GM12878 (cell line): ENCODE measurements at regions not wholly inside any gene's neighbourhood (a gene's known extent, or its start where the extent isn't known, plus 50 kb on each side); places are given as distances from the start of the nearest gene placed in this dataset.

Experiments used
- ATAC-seq: fragments of 200-7000 bp; cut with Tn5 transposase; 3 replicates; pipeline ENCODE4 v1.9.1; 2020; ENCODE audit warnings: mild to moderate bottlenecking, moderate library complexity
- BruUV-seq: library from RNA; stranded (reverse); fragments of 400-500 nt; replicated peaks from 2 replicates; lab custom pipeline; 2021; lab: Mats Ljungman, UMichigan
- CTCF ChIA-PET: fragments of 300-600 bp; sonication (Branson Sonifier 250); formaldehyde crosslinking; extraction: SDS; loops from one replicate; lab custom pipeline; 2021; ENCODE audit warnings: inconsistent platforms; lab: Yijun Ruan, JAX
- POLR2A ChIA-PET: fragments of 350-600 bp; formaldehyde crosslinking; extraction: SDS; loops from one replicate; lab custom pipeline; 2021; ENCODE audit warnings: inconsistent platforms; lab: Charles Lee
- RAD21 ChIA-PET: fragments of 300-600 bp; sonication (Branson Sonifier 250); formaldehyde crosslinking; loops from one replicate; lab custom pipeline; 2023; ENCODE audit warnings: antibody characterized with exemption; ENCODE audit not compliant: unreplicated experiment; lab: Charles Lee
- SMC1A ChIA-PET: fragments of 300-600 bp; sonication (Branson Sonifier 250); formaldehyde crosslinking; loops from one replicate; lab custom pipeline; 2023; ENCODE audit not compliant: unreplicated experiment, uncharacterized antibody; lab: Charles Lee
- DNase-seq: peaks from one replicate; pipeline ENCODE4 v3.0.0-alpha.2; 2011; ENCODE audit warnings: low read depth, low spot score
- FAIRE-seq: peaks from 3 replicates; lab custom pipeline; 2011; peaks lifted over from hg19 to GRCh38; lab: Jason Lieb, UNC
- H2AFZ ChIP-seq: 2 replicates; pipeline ENCODE4 v1.6.0; 2011; ENCODE audit warnings: low read depth, low read length, control low read depth; ENCODE audit not compliant: control insufficient read depth
- H3K27ac ChIP-seq: 2 replicates; pipeline ENCODE4 v1.5.1; 2011; ENCODE audit warnings: control low read depth; ENCODE audit not compliant: control insufficient read depth, insufficient read depth
- H3K27me3 ChIP-seq, 2 experiments: replicated peaks in 1 of 2; 2 replicates each; pipeline versions ENCODE4 v1.6.0 to v1.6.1; 2011; ENCODE audit warnings: low read length in 1 of 2; ENCODE audit not compliant: control insufficient read depth in 2 of 2, insufficient read depth in 2 of 2
- H3K36me3 ChIP-seq, 2 experiments: 2 replicates each; pipeline ENCODE4 v1.5.1; 2011; ENCODE audit warnings: low read length in 1 of 2; ENCODE audit not compliant: control insufficient read depth in 2 of 2, insufficient read depth in 2 of 2
- H3K4me1 ChIP-seq: 2 replicates; pipeline ENCODE4 v1.6.1; 2011; ENCODE audit warnings: mild to moderate bottlenecking, low read length, moderate library complexity, mixed read lengths; ENCODE audit not compliant: control insufficient read depth, insufficient read depth
- H3K4me2 ChIP-seq: 2 replicates; pipeline ENCODE4 v1.6.0; 2011; ENCODE audit warnings: control low read depth; ENCODE audit not compliant: control insufficient read depth, insufficient read depth
- H3K4me3 ChIP-seq: fragments of 200-600 bp; sonication (generic); 2 replicates; pipeline ENCODE4 v1.5.1; 2016
- H3K79me2 ChIP-seq: 2 replicates; pipeline ENCODE4 v1.6.0; 2011; ENCODE audit warnings: low read length; ENCODE audit not compliant: control insufficient read depth, insufficient read depth
- H3K9ac ChIP-seq: 2 replicates; pipeline ENCODE4 v1.8.0; 2011; ENCODE audit warnings: low read length, control low read depth, mixed read lengths; ENCODE audit not compliant: control insufficient read depth, insufficient read depth
- H3K9me3 ChIP-seq: replicated peaks from 3 replicates; pipeline ENCODE4 v1.5.1; 2011; ENCODE audit warnings: mild to moderate bottlenecking, low read length; ENCODE audit not compliant: control insufficient read depth, insufficient read depth
- H4K20me1 ChIP-seq: 2 replicates; pipeline ENCODE4 v1.6.0; 2011; ENCODE audit not compliant: control insufficient read depth, insufficient read depth
- BACH1 ChIP-seq: fragments of 450-650 bp; IDR thresholded peaks from 2 replicates; pipeline ENCODE4 v1.6.1; 2017; ENCODE audit warnings: mild to moderate bottlenecking, borderline replicate concordance
- CREB1 ChIP-seq: IDR thresholded peaks from 2 replicates; pipeline ENCODE4 v1.6.1; 2012; ENCODE audit warnings: low read depth, mild to moderate bottlenecking, inconsistent platforms
- CREM ChIP-seq: IDR thresholded peaks from 2 replicates; pipeline ENCODE4 v1.6.1; 2014; ENCODE audit warnings: antibody characterized with exemption, low read depth
- FOXM1 ChIP-seq: IDR thresholded peaks from 2 replicates; pipeline ENCODE4 v1.6.1; 2012; ENCODE audit warnings: low read depth, mild to moderate bottlenecking, inconsistent platforms, low read length, moderate library complexity
- KDM1A ChIP-seq: fragments of 200-600 bp; sonication (generic); IDR thresholded peaks from 2 replicates; pipeline ENCODE4 v1.6.1; 2016; ENCODE audit warnings: borderline replicate concordance
- MXI1 ChIP-seq: fragments of 150-350 bp; IDR thresholded peaks from 2 replicates; pipeline ENCODE4 v1.6.1; 2011; ENCODE audit warnings: low read depth, mild to moderate bottlenecking, inconsistent platforms, low read length, improper control_type of control experiment
- MYB ChIP-seq: fragments of 150-350 bp; IDR thresholded peaks from 2 replicates; pipeline ENCODE4 v1.6.1; 2014; ENCODE audit warnings: mild to moderate bottlenecking, low read depth, low read length, borderline replicate concordance
- NBN ChIP-seq: fragments of 450-650 bp; IDR thresholded peaks from 2 replicates; pipeline ENCODE4 v1.6.1; 2016
- POLR2A ChIP-seq: IDR thresholded peaks from 2 replicates; pipeline ENCODE4 v1.6.1; 2011; ENCODE audit warnings: low read depth, mild to moderate bottlenecking, low read length
- RAD21 ChIP-seq: IDR thresholded peaks from 2 replicates; pipeline ENCODE4 v1.6.1; 2011; ENCODE audit warnings: mild to moderate bottlenecking, low read depth, low read length, moderate library complexity; ENCODE audit not compliant: insufficient read depth
- RELA ChIP-seq: fragments of 450-650 bp; IDR thresholded peaks from 2 replicates; pipeline ENCODE4 v1.8.0; 2014; ENCODE audit warnings: borderline replicate concordance; ENCODE audit not compliant: partially characterized antibody
- RUNX3 ChIP-seq: IDR thresholded peaks from 2 replicates; pipeline ENCODE4 v1.6.1; 2012; ENCODE audit warnings: low read length, inconsistent platforms
- SMC3 ChIP-seq: IDR thresholded peaks from 2 replicates; pipeline ENCODE4 v1.6.1; 2011; ENCODE audit warnings: low read length, improper control_type of control experiment, borderline replicate concordance
- in situ Hi-C: fragments of 300-500 bp; cut with MboI; formaldehyde crosslinking; loops from 9 replicates; pipeline ENCODE4 v1.14.3; 2018; ENCODE audit warnings: mixed read lengths
- intact Hi-C: fragments of 100-400 bp; cut with micrococcal nuclease; formaldehyde crosslinking; loops from one replicate; pipeline ENCODE4 v1.14.2; 2022; ENCODE audit not compliant: unreplicated experiment
- TF ChIP-seq, protein P1 (sequence below), 3 experiments: IDR thresholded peaks in 2 of 3; conservative IDR thresholded peaks in 1 of 3; 2 replicates each; pipeline ENCODE4 v1.5.1; 2011; ENCODE audit warnings: low read depth in 3 of 3, low read length in 3 of 3, mild to moderate bottlenecking in 3 of 3, control low read depth in 2 of 3, moderate library complexity in 2 of 3, inconsistent platforms in 1 of 3, mixed read lengths in 1 of 3; ENCODE audit not compliant: control insufficient read depth in 2 of 3, insufficient read depth in 1 of 3; ENCODE audit errors: extremely low read depth in 1 of 3
- TF ChIP-seq, protein P2 (sequence below): fragments of 450-650 bp; formaldehyde crosslinking; IDR thresholded peaks from 2 replicates; pipeline ENCODE4 v1.4.0; 2020; ENCODE audit warnings: mild to moderate bottlenecking, moderate library complexity

DNA sequence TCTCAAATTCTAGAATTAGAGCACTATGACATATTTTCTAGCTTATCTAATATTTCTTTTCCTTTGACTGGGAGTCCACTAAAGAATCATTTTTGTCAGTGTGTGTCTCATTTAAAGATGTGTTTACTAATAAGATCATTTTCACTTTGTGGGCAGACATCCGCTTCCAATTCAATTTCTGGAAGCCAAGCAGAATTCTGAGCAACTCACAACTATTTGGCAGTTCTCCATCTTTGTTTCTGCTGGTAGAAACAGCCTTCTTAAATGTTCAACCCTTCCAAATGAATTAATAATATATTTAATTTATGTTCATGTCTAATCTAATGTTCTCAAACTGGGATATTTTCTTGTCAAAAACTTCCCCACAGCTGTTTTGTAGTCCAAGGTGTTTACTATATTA, 411.8 kb downstream of the KCTD12 start (continued):
- TF ChIP-seq, protein P1, sequence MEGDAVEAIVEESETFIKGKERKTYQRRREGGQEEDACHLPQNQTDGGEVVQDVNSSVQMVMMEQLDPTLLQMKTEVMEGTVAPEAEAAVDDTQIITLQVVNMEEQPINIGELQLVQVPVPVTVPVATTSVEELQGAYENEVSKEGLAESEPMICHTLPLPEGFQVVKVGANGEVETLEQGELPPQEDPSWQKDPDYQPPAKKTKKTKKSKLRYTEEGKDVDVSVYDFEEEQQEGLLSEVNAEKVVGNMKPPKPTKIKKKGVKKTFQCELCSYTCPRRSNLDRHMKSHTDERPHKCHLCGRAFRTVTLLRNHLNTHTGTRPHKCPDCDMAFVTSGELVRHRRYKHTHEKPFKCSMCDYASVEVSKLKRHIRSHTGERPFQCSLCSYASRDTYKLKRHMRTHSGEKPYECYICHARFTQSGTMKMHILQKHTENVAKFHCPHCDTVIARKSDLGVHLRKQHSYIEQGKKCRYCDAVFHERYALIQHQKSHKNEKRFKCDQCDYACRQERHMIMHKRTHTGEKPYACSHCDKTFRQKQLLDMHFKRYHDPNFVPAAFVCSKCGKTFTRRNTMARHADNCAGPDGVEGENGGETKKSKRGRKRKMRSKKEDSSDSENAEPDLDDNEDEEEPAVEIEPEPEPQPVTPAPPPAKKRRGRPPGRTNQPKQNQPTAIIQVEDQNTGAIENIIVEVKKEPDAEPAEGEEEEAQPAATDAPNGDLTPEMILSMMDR (IDR thresholded peaks at IDR 0.05 in 2 of 3, conservative IDR thresholded peaks at IDR 0.05 in 1 of 3; ENCODE audit: control insufficient read depth in 2 of 3, extremely low read depth in 1 of 3, insufficient read depth in 1 of 3, low read depth in 3 of 3, low read length in 3 of 3) = no peak
- TF ChIP-seq POLR2A = no peak
- no peak for TF ChIP-seq MYB
- no peak for TF ChIP-seq MXI1

DNA sequence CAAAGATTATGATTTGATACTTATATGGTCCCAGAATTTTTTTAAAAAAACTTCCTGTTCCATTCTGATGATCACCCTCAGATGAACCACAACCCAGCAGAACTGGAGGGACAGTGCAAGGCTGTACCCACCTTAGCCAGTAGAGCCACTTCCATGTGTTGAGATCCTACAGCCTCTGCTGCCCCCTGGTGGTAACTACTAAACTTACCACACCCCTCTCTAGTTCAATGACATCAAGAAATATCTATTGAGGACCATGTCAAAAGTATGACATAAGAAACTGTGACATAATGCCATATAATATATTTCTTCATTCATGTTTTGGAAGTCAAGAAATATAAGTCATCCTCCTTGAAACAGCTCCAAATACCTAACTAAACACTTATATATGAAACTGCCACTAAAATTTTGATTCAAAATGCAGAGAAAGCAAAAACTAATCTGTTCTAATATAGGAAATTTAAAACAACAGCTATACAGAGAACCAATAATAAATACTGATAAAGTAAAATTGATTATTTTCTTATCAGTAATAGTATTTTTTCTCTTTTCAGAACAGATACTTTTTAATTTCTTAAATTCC, 412.6 kb downstream of the KCTD12 start:
- ChIA-PET RAD21 (interaction anchor here (0.7 to 2.5 kb wide), 5 partner anchors 430 to 777 kb away, joined by 3 to 12 read pairs (median 5); no protein-coding TSS in a partner anchor), SMC1A (interaction anchor here (0.6 to 5.6 kb wide), 13 partner anchors 80 to 784 kb away, joined by 3 to 48 read pairs (median 4); no protein-coding TSS in a partner anchor), CTCF (interaction anchor here (0.6 to 7.8 kb wide), 18 partner anchors 11 to 801 kb away, joined by 3 to 89 read pairs (median 4); no protein-coding TSS in a partner anchor), POLR2A (no interaction called here)
- DNase-seq (peak; percentile 25), ATAC-seq (peak; percentile 100), FAIRE-seq (peak; percentile 38)
- in situ Hi-C loops = loop anchor here (5.0 to 10.0 kb wide), 3 partner anchors 431 to 776 kb away; no protein-coding TSS in a partner anchor
- no TSS peak for BruUV-seq
- no peak overlapping the region for H3K4me2 ChIP-seq
- H3K4me1 ChIP-seq = no peaks in the 10 kb centered on the region
- H3K4me3 ChIP-seq = no peak overlapping the region
- no peak overlapping the region for H3K9ac ChIP-seq
- H4K20me1 ChIP-seq = no peaks in the 10 kb centered on the region
- H3K79me2 ChIP-seq = no peaks in the 10 kb centered on the region
- H3K36me3 ChIP-seq = no peaks in the 10 kb centered on the region
- H3K9me3 ChIP-seq = no peaks in the 10 kb centered on the region
- no peaks in the 10 kb centered on the region for H3K27me3 ChIP-seq
- H3K27ac ChIP-seq = no peak overlapping the region
- intact Hi-C loops = loop anchor here (1.0 to 5.0 kb wide), 5 partner anchors 429 to 778 kb away; no protein-coding TSS in a partner anchor
- H2AFZ ChIP-seq = no peak overlapping the region
- peak; percentile 96 for TF ChIP-seq RAD21
- TF ChIP-seq RELA = no peak
- no peak for TF ChIP-seq BACH1
- TF ChIP-seq, protein P2, sequence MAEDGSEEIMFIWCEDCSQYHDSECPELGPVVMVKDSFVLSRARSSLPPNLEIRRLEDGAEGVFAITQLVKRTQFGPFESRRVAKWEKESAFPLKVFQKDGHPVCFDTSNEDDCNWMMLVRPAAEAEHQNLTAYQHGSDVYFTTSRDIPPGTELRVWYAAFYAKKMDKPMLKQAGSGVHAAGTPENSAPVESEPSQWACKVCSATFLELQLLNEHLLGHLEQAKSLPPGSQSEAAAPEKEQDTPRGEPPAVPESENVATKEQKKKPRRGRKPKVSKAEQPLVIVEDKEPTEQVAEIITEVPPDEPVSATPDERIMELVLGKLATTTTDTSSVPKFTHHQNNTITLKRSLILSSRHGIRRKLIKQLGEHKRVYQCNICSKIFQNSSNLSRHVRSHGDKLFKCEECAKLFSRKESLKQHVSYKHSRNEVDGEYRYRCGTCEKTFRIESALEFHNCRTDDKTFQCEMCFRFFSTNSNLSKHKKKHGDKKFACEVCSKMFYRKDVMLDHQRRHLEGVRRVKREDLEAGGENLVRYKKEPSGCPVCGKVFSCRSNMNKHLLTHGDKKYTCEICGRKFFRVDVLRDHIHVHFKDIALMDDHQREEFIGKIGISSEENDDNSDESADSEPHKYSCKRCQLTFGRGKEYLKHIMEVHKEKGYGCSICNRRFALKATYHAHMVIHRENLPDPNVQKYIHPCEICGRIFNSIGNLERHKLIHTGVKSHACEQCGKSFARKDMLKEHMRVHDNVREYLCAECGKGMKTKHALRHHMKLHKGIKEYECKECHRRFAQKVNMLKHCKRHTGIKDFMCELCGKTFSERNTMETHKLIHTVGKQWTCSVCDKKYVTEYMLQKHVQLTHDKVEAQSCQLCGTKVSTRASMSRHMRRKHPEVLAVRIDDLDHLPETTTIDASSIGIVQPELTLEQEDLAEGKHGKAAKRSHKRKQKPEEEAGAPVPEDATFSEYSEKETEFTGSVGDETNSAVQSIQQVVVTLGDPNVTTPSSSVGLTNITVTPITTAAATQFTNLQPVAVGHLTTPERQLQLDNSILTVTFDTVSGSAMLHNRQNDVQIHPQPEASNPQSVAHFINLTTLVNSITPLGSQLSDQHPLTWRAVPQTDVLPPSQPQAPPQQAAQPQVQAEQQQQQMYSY = no peak
- peak; percentile 70; the same call in 1 of the 2 replicates for TF ChIP-seq SMC3
- peak; percentile 82 for TF ChIP-seq CREB1
- TF ChIP-seq, protein P1 (IDR thresholded peaks at IDR 0.05 in 2 of 3, conservative IDR thresholded peaks at IDR 0.05 in 1 of 3; ENCODE audit: control insufficient read depth in 2 of 3, extremely low read depth in 1 of 3, insufficient read depth in 1 of 3, low read depth in 3 of 3, low read length in 3 of 3) = peak; percentile 68 to 85 (median 84)
- TF ChIP-seq FOXM1 = 0 out of 2 replicates have a peak, but pooled peaks have one; percentile 23
- peak; percentile 63 for TF ChIP-seq RUNX3
- TF ChIP-seq NBN = no peak
- peak; percentile 46; the same call in 1 of the 2 replicates for TF ChIP-seq CREM
- TF ChIP-seq KDM1A = no peak
